SH-SY5Y (cell line): ENCODE measurements at regions not wholly inside any gene's neighbourhood (a gene's known extent, or its start where the extent isn't known, plus 50 kb on each side); places are given as distances from the start of the nearest gene placed in this dataset.

Experiments used
- GATA2 ChIP-seq: IDR thresholded peaks from 2 replicates; pipeline ENCODE4 v1.6.1; 2011; ENCODE audit warnings: mild to moderate bottlenecking, low read depth, low read length
- GATA3 ChIP-seq: IDR thresholded peaks from 2 replicates; pipeline ENCODE4 v1.6.1; 2011; ENCODE audit warnings: low read depth, mild to moderate bottlenecking, low read length, moderate library complexity

DNA sequence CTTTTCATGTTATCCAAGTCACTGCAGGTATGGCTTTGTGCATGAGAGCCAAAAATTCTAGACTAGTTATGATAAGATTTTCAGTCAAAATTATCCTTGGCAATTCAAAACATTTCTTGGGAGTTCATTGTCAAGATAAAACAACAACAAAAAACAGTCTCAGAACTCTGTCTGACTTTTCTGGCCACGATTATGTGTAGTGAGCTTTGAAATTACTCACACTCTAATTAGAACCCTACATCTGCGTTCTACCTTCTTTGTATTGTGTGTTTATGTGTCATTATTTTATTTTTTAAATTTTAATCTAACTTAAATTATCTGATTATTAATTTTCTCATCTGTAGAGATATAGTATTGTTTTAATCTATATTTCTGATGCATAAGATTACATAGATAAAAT lies 459.2 kb downstream of the FRK start:
- TF ChIP-seq GATA2, result no peak
- no peak for TF ChIP-seq GATA3
